Brain microvascular endothelial cell (primary cell): ENCODE measurements at regions not wholly inside any gene's neighbourhood (a gene's known extent, or its start where the extent isn't known, plus 50 kb on each side); places are given as distances from the start of the nearest gene placed in this dataset.
"Not testable (repeated sequence)": the region's sequence is repeated elsewhere in the genome, so short reads cannot be mapped to it uniquely, and the experiment has no call there.

Experiments
- DNase-seq: peaks from one replicate; pipeline ENCODE4 v3.0.0-alpha.2; 2020
- H3K27ac ChIP-seq: fragments of 250-450 bp; sonication (Bioruptor Pico); 2 replicates; pipeline ENCODE4 v1.5.1; 2020; ENCODE audit warnings: mild to moderate bottlenecking, moderate library complexity
- H3K27me3 ChIP-seq: fragments of 250-450 bp; sonication (Bioruptor Pico); replicated peaks from 2 replicates; pipeline ENCODE4 v1.5.1; 2020; ENCODE audit warnings: mild to moderate bottlenecking
- H3K36me3 ChIP-seq: fragments of 250-450 bp; sonication (Bioruptor Pico); replicated peaks from 2 replicates; pipeline ENCODE4 v1.5.1; 2020; ENCODE audit warnings: mild to moderate bottlenecking
- H3K4me3 ChIP-seq: 2 replicates; pipeline ENCODE4 v1.5.1; 2011; ENCODE audit warnings: low read depth, mild to moderate bottlenecking, control low read depth, low read length, moderate library complexity
- CTCF ChIP-seq: IDR thresholded peaks from 2 replicates; pipeline ENCODE4 v1.5.1; 2011; ENCODE audit warnings: low read depth, mild to moderate bottlenecking, moderate library complexity, low read length, control low read depth, inconsistent platforms; ENCODE audit errors: missing control alignments
- in situ Hi-C: cut with HindIII; loops from 2 replicates; pipeline ENCODE4 v1.10.0; 2017; ENCODE audit warnings: low sequenced_read_pairs, low pct_ligation_motif_present

GRCh38 chrX:46200413-46200812 is 344.8 kb downstream of the ZNF674 start:
- no peak for DNase-seq
- Histone ChIP-seq H3K27me3 (no peaks in the 10 kb centered on the region), H3K27ac (no peak overlapping the region), H3K4me3 (no peak overlapping the region), H3K36me3 (no peaks in the 10 kb centered on the region)
- no peak for TF ChIP-seq CTCF
- in situ Hi-C loops: no loop called here

GRCh38 chrX:46198858-46199257 is 346.4 kb downstream of the ZNF674 start:
- no peaks in the 10 kb centered on the region for H3K27me3 ChIP-seq
- in situ Hi-C loops: no loop called here
- no peak for DNase-seq
- H3K27ac ChIP-seq: no peak overlapping the region
- H3K4me3 ChIP-seq: no peak overlapping the region
- TF ChIP-seq CTCF: no peak
- no peaks in the 10 kb centered on the region for H3K36me3 ChIP-seq

DNA sequence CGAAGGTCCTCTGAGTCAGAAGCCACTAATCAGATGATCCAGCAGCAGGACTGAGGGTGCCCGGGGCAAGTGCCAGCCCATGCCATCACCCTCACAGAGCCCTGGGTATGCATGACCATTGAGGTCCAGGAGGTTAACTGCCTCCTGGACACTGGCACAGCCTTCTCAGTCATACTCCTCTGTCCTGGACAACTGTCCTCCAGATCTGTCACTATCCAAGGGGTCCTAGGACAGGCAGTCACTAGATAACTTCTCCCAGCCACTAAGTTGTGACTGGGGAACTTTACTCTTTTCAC is 358.5 kb downstream of the ZNF674 start:
- H3K4me3 ChIP-seq, H3K36me3 ChIP-seq, H3K27ac ChIP-seq, DNase-seq, H3K27me3 ChIP-seq, in situ Hi-C loops: not testable (repeated sequence)

DNA sequence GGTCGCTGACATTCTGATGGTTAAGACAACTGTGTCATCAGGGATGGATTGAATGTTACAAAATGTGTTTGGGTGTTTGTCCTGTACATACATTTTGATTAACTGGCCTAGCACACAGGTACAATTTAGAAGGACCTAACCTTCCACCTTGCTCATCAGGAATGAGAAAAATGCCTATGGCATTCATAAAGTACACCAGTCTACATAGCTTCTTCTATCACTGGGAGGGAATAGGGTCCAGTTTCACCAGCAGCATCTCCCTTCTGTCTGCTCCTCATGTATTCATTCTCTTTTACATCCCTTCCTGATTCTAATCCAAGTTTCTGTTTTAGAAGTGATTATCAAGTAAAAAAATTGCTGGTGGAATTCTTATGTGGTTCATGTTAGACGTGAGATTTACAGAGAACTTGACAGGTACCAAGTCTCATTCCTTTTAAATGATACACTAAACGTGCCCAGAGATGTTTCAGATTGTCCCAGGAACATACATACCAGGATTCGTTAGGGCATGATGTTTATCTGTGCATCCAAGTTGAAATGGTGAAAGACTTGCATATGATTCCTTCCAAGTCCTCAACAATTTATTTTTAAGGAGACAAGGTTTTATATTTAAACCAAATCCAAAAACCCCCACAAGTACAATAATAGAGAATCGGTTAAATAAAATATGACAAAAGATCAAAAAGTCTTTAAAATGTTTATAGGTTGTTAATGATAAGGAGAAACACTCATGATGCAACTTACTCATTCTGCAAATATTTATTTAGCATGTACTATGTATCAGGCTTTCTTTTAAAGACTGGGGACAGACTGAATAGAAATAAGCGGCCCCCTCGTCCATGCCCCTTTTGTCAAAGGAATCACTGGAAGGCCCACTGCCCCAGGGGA is 359.1 kb downstream of the ZNF674 start:
- no peaks in the 10 kb centered on the region for H3K27me3 ChIP-seq
- DNase-seq: no peak
- no peak overlapping the region for H3K4me3 ChIP-seq
- H3K36me3 ChIP-seq: no peaks in the 10 kb centered on the region
- in situ Hi-C loops: no loop called here
- TF ChIP-seq CTCF: no peak
- H3K27ac ChIP-seq: no peak overlapping the region

- in situ Hi-C loops: no loop called here
- Histone ChIP-seq H3K4me3 (no peak overlapping the region), H3K36me3 (no peaks in the 10 kb centered on the region), H3K27me3 (no peaks in the 10 kb centered on the region), H3K27ac (no peak overlapping the region)
- no peak for DNase-seq
- TF ChIP-seq CTCF: no peak
These were observed 360.5 kb downstream of the ZNF674 start for GRCh38 chrX:46184749-46185148.

DNA sequence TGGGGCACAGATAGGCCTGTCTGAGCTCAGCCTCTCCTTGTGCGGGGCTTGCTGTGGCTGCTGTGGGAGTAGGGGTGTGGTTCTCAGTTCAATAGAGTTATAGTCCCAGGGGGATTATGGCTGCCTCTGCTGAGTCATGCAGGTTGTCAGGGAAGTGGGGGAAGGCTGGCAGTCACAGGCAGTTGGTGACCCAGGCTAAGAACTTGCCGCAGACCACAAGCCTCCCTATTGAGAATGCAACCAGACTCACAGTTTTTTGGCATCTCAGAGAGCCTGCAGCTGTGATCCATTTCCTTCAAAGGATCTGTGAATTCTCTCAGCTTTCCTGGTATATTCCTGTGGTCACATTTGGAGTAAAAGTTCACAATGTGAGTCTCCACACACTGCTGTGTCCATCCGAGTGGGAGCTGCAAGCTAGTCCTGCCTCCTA is 364.9 kb downstream of the ZNF674 start:
- DNase-seq: peak; percentile 72
- no peak for TF ChIP-seq CTCF
- Histone ChIP-seq H3K36me3 (no peaks in the 10 kb centered on the region), H3K27ac (no peak overlapping the region), H3K4me3 (no peak overlapping the region), H3K27me3 (no peaks in the 10 kb centered on the region)
- in situ Hi-C loops: no loop called here
